ENCODE measurements at regions not wholly inside any gene's neighbourhood (a gene's known extent, or its start where the extent isn't known, plus 50 kb on each side); places are given as distances from the start of the nearest gene placed in this dataset.
"Not testable (repeated sequence)": the region's sequence is repeated elsewhere in the genome, so short reads cannot be mapped to it uniquely, and the experiment has no call there.

- DNase-seq (ENCODE audit: low read depth, low spot score), result no peak
- no peak overlapping the region for H3K4me3 ChIP-seq (ENCODE audit: low read length)
Observed at GRCh38 chr12:13358391-13358905, 161.9 kb downstream of the EMP1 start.

GRCh38 chr12:13350946-13351345, 154.4 kb downstream of the EMP1 start:
- no peak overlapping the region for H3K4me3 ChIP-seq (ENCODE audit: low read length)
- DNase-seq (ENCODE audit: low read depth, low spot score), result no peak

- no peak for DNase-seq (ENCODE audit: low read depth, low spot score)
- no peak overlapping the region for H3K4me3 ChIP-seq (ENCODE audit: low read length)
Observed at GRCh38 chr12:13350381-13350780, 153.9 kb downstream of the EMP1 start.

GRCh38 chr12:13348464-13348863, 151.9 kb downstream of the EMP1 start:
- DNase-seq (ENCODE audit: low read depth, low spot score), result no peak
- H3K4me3 ChIP-seq (ENCODE audit: low read length), result no peak overlapping the region

- no peak overlapping the region for H3K4me3 ChIP-seq (ENCODE audit: low read length)
- DNase-seq (ENCODE audit: low read depth, low spot score), result no peak
Observed at GRCh38 chr12:13347241-13348043, 150.9 kb downstream of the EMP1 start.

- DNase-seq (ENCODE audit: low read depth, low spot score), result no peak
Observed at GRCh38 chr12:13345722-13346121, 149.2 kb downstream of the EMP1 start.

GRCh38 chr12:13343375-13343774, 146.8 kb downstream of the EMP1 start:
- no peak for DNase-seq (ENCODE audit: low read depth, low spot score)

More at GRCh38 chr12:13345722-13346121, 149.2 kb downstream of the EMP1 start:
- H3K4me3 ChIP-seq (ENCODE audit: low read length), result no peak overlapping the region

GRCh38 chr12:13342971-13343370, 146.4 kb downstream of the EMP1 start:
- H3K4me3 ChIP-seq (ENCODE audit: low read length), result no peak overlapping the region
- DNase-seq (ENCODE audit: low read depth, low spot score), result no peak

More at GRCh38 chr12:13343375-13343774, 146.8 kb downstream of the EMP1 start:
- H3K4me3 ChIP-seq (ENCODE audit: low read length), result no peak overlapping the region

- DNase-seq (ENCODE audit: low read depth, low spot score), result no peak
- no peak overlapping the region for H3K4me3 ChIP-seq (ENCODE audit: low read length)
Observed at GRCh38 chr12:13340149-13340548, 143.6 kb downstream of the EMP1 start.

GRCh38 chr12:13339538-13339937, 143.0 kb downstream of the EMP1 start:
- DNase-seq (ENCODE audit: low read depth, low spot score), result no peak
- no peak overlapping the region for H3K4me3 ChIP-seq (ENCODE audit: low read length)

- DNase-seq (ENCODE audit: low read depth, low spot score), result no peak
- H3K4me3 ChIP-seq (ENCODE audit: low read length), result no peak overlapping the region
Observed at GRCh38 chr12:13339091-13339490, 142.6 kb downstream of the EMP1 start.

- no peak for DNase-seq (ENCODE audit: low read depth, low spot score)
- no peak overlapping the region for H3K4me3 ChIP-seq (ENCODE audit: low read length)
Observed at GRCh38 chr12:13337791-13338190, 141.3 kb downstream of the EMP1 start.

GRCh38 chr12:13336216-13336615, 139.7 kb downstream of the EMP1 start:
- no peak for DNase-seq (ENCODE audit: low read depth, low spot score)

GRCh38 chr12:13328535-13328934, 132.0 kb downstream of the EMP1 start:
- DNase-seq (ENCODE audit: low read depth, low spot score), result no peak
- no peak overlapping the region for H3K4me3 ChIP-seq (ENCODE audit: low read length)

More at GRCh38 chr12:13336216-13336615, 139.7 kb downstream of the EMP1 start:
- no peak overlapping the region for H3K4me3 ChIP-seq (ENCODE audit: low read length)

- no peak overlapping the region for H3K4me3 ChIP-seq (ENCODE audit: low read length)
- no peak for DNase-seq (ENCODE audit: low read depth, low spot score)
Observed at GRCh38 chr12:13326076-13326475, 129.6 kb downstream of the EMP1 start.

- DNase-seq (ENCODE audit: low read depth, low spot score); H3K4me3 ChIP-seq (ENCODE audit: low read length): not testable (repeated sequence)
Observed at GRCh38 chr12:13325037-13325436, 128.5 kb downstream of the EMP1 start.

GRCh38 chr12:13318231-13319015, 121.9 kb downstream of the EMP1 start:
- H3K4me3 ChIP-seq (ENCODE audit: low read length), result no peak overlapping the region
- no peak for DNase-seq (ENCODE audit: low read depth, low spot score)

- no peak overlapping the region for H3K4me3 ChIP-seq (ENCODE audit: low read length)
- DNase-seq (ENCODE audit: low read depth, low spot score), result no peak
Observed at GRCh38 chr12:13316587-13317246, 120.2 kb downstream of the EMP1 start.

- H3K4me3 ChIP-seq (ENCODE audit: low read length), result no peak overlapping the region
- no peak for DNase-seq (ENCODE audit: low read depth, low spot score)
Observed at GRCh38 chr12:13313886-13314285, 117.4 kb downstream of the EMP1 start.

- DNase-seq (ENCODE audit: low read depth, low spot score), result no peak
- H3K4me3 ChIP-seq (ENCODE audit: low read length), result no peak overlapping the region
Observed at GRCh38 chr12:13311551-13311950, 115.0 kb downstream of the EMP1 start.

All from Jurkat, Clone E6-1 (cell line).